ENCODE measurements at regions not wholly inside any gene's neighbourhood (a gene's known extent, or its start where the extent isn't known, plus 50 kb on each side); places are given as distances from the start of the nearest gene placed in this dataset.

- no peak for DNase-seq (ENCODE audit: low spot score)
- H3K4me3 ChIP-seq = peak overlapping the region; percentile 45
- no peak for TF ChIP-seq CTCF (IDR thresholded peaks at IDR 0.05)
- peak overlapping the region; percentile 19 to 64 for H3K27ac ChIP-seq
Measured at GRCh38 chr4:123856689-123857545, 460.3 kb downstream of the SPRY1 start.

- no peak overlapping the region for H3K27ac ChIP-seq
- DNase-seq (ENCODE audit: low spot score) = no peak
- no peak overlapping the region for H3K4me3 ChIP-seq
- no peak for TF ChIP-seq CTCF (IDR thresholded peaks at IDR 0.05)
Measured at GRCh38 chr4:123858465-123858864, 461.9 kb downstream of the SPRY1 start.

- DNase-seq (ENCODE audit: low spot score) = no peak
- no peak for TF ChIP-seq CTCF (IDR thresholded peaks at IDR 0.05)
- Histone ChIP-seq H3K4me3 (no peak overlapping the region), H3K27ac (no peak overlapping the region)
Measured at GRCh38 chr4:123862812-123863211, 466.2 kb downstream of the SPRY1 start.

GRCh38 chr4:123866796-123867195 lies 470.2 kb downstream of the SPRY1 start:
- Histone ChIP-seq H3K27ac (no peak overlapping the region), H3K4me3 (no peak overlapping the region)
- no peak for DNase-seq (ENCODE audit: low spot score)
- TF ChIP-seq CTCF (IDR thresholded peaks at IDR 0.05) = no peak

GRCh38 chr4:123867910-123868587 lies 471.5 kb downstream of the SPRY1 start:
- Histone ChIP-seq H3K27ac (no peak overlapping the region), H3K4me3 (no peak overlapping the region)
- no peak for DNase-seq (ENCODE audit: low spot score)
- TF ChIP-seq CTCF (IDR thresholded peaks at IDR 0.05) = no peak

GRCh38 chr4:123869286-123870215 lies 473.0 kb downstream of the SPRY1 start:
- TF ChIP-seq CTCF (IDR thresholded peaks at IDR 0.05) = no peak
- DNase-seq (ENCODE audit: low spot score) = no peak
- Histone ChIP-seq H3K27ac (peak overlapping the region in 1 of 2 donors; percentile 38), H3K4me3 (no peak overlapping the region)

All from coronary artery (tissue), 2 donors.